BE2C (cell line): ENCODE measurements at regions not wholly inside any gene's neighbourhood (a gene's known extent, or its start where the extent isn't known, plus 50 kb on each side); places are given as distances from the start of the nearest gene placed in this dataset.

Experiments
- DNase-seq: peaks from one replicate; pipeline ENCODE4 v3.0.0-alpha.2; 2020
- H3K27me3 ChIP-seq: fragments of 250-450 bp; sonication (Bioruptor Pico); 2 replicates; pipeline ENCODE4 v1.5.1; 2020; ENCODE audit warnings: mild to moderate bottlenecking
- H3K36me3 ChIP-seq: fragments of 250-450 bp; sonication (Bioruptor Pico); 2 replicates; pipeline ENCODE4 v1.5.1; 2020; ENCODE audit warnings: mild to moderate bottlenecking
- H3K4me1 ChIP-seq: fragments of 250-450 bp; sonication (Bioruptor Pico); 2 replicates; pipeline ENCODE4 v1.5.1; 2020
- H3K4me3 ChIP-seq: 2 replicates; pipeline ENCODE4 v1.5.1; 2011; ENCODE audit warnings: low read depth, low read length
- H3K9me3 ChIP-seq: fragments of 250-450 bp; sonication (Bioruptor Pico); 2 replicates; pipeline ENCODE4 v1.5.1; 2020
- CTCF ChIP-seq: IDR thresholded peaks from 2 replicates; pipeline ENCODE4 v1.5.1; 2012; ENCODE audit warnings: mild to moderate bottlenecking, low read depth, low read length

- no peak for TF ChIP-seq CTCF
- Histone ChIP-seq H3K36me3 (no peaks in the 10 kb centered on the region), H3K4me3 (no peak overlapping the region), H3K9me3 (no peaks in the 10 kb centered on the region), H3K27me3 (no peaks in the 10 kb centered on the region), H3K4me1 (no peaks in the 10 kb centered on the region)
- no peak for DNase-seq
Measured at GRCh38 chr5:158147227-158147626, 288.3 kb upstream of the CLINT1 start.

- no peaks in the 10 kb centered on the region for H3K27me3 ChIP-seq
- TF ChIP-seq CTCF: no peak
Measured at GRCh38 chr5:158145827-158146226, 286.9 kb upstream of the CLINT1 start.

GRCh38 chr5:158143081-158143480 is 284.1 kb upstream of the CLINT1 start:
- Histone ChIP-seq H3K9me3 (no peaks in the 10 kb centered on the region), H3K4me1 (no peaks in the 10 kb centered on the region), H3K27me3 (no peaks in the 10 kb centered on the region), H3K36me3 (no peaks in the 10 kb centered on the region), H3K4me3 (no peak overlapping the region)
- TF ChIP-seq CTCF: no peak
- DNase-seq: no peak

More at GRCh38 chr5:158145827-158146226, 286.9 kb upstream of the CLINT1 start:
- Histone ChIP-seq H3K4me3 (no peak overlapping the region), H3K36me3 (no peaks in the 10 kb centered on the region), H3K4me1 (no peaks in the 10 kb centered on the region), H3K9me3 (no peaks in the 10 kb centered on the region)
- no peak for DNase-seq

GRCh38 chr5:158142156-158142555 is 283.2 kb upstream of the CLINT1 start:
- no peak for DNase-seq
- Histone ChIP-seq H3K36me3 (no peaks in the 10 kb centered on the region), H3K9me3 (no peaks in the 10 kb centered on the region), H3K4me3 (no peak overlapping the region), H3K4me1 (no peaks in the 10 kb centered on the region), H3K27me3 (no peaks in the 10 kb centered on the region)
- TF ChIP-seq CTCF: no peak

GRCh38 chr5:158140120-158140731 is 281.3 kb upstream of the CLINT1 start:
- DNase-seq: no peak
- no peaks in the 10 kb centered on the region for H3K36me3 ChIP-seq
- no peak overlapping the region for H3K4me3 ChIP-seq
- no peaks in the 10 kb centered on the region for H3K27me3 ChIP-seq
- no peaks in the 10 kb centered on the region; the same call in 1 of the 2 replicates for H3K4me1 ChIP-seq
- H3K9me3 ChIP-seq: no peaks in the 10 kb centered on the region
- TF ChIP-seq CTCF: no peak

GRCh38 chr5:158139161-158139560 is 280.2 kb upstream of the CLINT1 start:
- no peak overlapping the region for H3K4me3 ChIP-seq
- H3K36me3 ChIP-seq: no peaks in the 10 kb centered on the region
- no peaks in the 10 kb centered on the region for H3K9me3 ChIP-seq
- H3K27me3 ChIP-seq: no peaks in the 10 kb centered on the region
- TF ChIP-seq CTCF: no peak
- no peaks in the 10 kb centered on the region; the same call in 1 of the 2 replicates for H3K4me1 ChIP-seq
- DNase-seq: no peak
